Peyer's patch (tissue), 4 donors: ENCODE measurements at regions not wholly inside any gene's neighbourhood (a gene's known extent, or its start where the extent isn't known, plus 50 kb on each side); places are given as distances from the start of the nearest gene placed in this dataset.

ENCODE experiments used
- POLR2A ChIP-seq, 2 donors: fragments of 450-650 bp; IDR thresholded peaks; one replicate each; pipeline ENCODE4 v1.5.1; 2017; ENCODE audit warnings: antibody characterized with exemption in 2 of 2, mild to moderate bottlenecking in 2 of 2, moderate library complexity in 2 of 2
- TF ChIP-seq, protein P1 (sequence below), 6 experiments: fragments of 450-650 bp in 4 of 6; fragments of 200-600 bp in 2 of 6; sonication (generic) in 1 of 6; IDR thresholded peaks; one replicate each; pipeline ENCODE4 v1.5.1; 2017 to 2019; ENCODE audit warnings: antibody characterized with exemption in 6 of 6, mild to moderate bottlenecking in 3 of 6, moderate library complexity in 1 of 6

DNA sequence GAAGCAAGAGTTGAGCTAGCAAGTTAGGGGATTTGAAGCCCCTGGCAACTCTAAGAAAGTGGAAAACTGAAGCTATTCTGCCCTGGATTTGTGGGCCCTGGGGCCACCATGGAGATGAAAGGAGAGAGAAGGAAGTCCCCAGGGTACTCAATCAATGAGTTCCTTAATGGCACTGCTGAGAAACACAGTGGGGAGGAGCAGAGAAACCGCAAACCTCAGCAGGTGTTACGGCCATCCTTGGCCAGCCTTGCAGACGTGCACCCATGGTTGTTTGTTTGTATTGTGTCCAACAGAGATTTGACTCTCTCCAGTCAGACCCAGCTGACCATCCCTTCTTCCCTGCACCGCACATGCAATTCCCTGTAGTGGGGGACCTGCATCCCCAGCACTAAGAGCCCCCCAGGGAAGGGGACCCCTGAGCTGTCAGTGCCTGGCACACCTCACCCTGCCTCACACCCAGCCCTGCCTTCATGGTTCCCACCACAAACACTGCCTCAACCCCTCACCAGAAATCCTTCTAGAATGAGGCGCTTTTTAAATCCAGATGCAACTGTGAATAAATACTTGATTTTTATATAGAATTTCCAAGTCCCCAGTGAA lies 255.3 kb downstream of the SH3BP4 start:
- TF ChIP-seq, protein P1, sequence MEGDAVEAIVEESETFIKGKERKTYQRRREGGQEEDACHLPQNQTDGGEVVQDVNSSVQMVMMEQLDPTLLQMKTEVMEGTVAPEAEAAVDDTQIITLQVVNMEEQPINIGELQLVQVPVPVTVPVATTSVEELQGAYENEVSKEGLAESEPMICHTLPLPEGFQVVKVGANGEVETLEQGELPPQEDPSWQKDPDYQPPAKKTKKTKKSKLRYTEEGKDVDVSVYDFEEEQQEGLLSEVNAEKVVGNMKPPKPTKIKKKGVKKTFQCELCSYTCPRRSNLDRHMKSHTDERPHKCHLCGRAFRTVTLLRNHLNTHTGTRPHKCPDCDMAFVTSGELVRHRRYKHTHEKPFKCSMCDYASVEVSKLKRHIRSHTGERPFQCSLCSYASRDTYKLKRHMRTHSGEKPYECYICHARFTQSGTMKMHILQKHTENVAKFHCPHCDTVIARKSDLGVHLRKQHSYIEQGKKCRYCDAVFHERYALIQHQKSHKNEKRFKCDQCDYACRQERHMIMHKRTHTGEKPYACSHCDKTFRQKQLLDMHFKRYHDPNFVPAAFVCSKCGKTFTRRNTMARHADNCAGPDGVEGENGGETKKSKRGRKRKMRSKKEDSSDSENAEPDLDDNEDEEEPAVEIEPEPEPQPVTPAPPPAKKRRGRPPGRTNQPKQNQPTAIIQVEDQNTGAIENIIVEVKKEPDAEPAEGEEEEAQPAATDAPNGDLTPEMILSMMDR (IDR thresholded peaks at IDR 0.05) = no peak
- TF ChIP-seq POLR2A (IDR thresholded peaks at IDR 0.05) = no peak
